Upper lobe of right lung (tissue), 1 donor: ENCODE measurements at regions not wholly inside any gene's neighbourhood (a gene's known extent, or its start where the extent isn't known, plus 50 kb on each side); places are given as distances from the start of the nearest gene placed in this dataset.

Experiments
- ATAC-seq: fragments of 200-7000 bp; cut with Tn5 transposase; one replicate; pipeline ENCODE4 v1.9.1; 2020; ENCODE audit warnings: mild to moderate bottlenecking, moderate library complexity
- DNase-seq: peaks from one replicate; pipeline ENCODE4 v3.0.0-alpha.2; 2020
- H3K27ac ChIP-seq: fragments of 200-600 bp; one replicate; pipeline ENCODE4 v1.8.0; 2022
- H3K27me3 ChIP-seq: fragments of 200-600 bp; one replicate; pipeline ENCODE4 v1.8.0; 2022; ENCODE audit warnings: mild to moderate bottlenecking
- H3K36me3 ChIP-seq: fragments of 200-600 bp; one replicate; pipeline ENCODE4 v1.8.0; 2022
- H3K4me1 ChIP-seq: fragments of 200-600 bp; one replicate; pipeline ENCODE4 v1.8.0; 2022
- H3K4me3 ChIP-seq: fragments of 200-600 bp; one replicate; pipeline ENCODE4 v1.8.0; 2022; ENCODE audit warnings: mild to moderate bottlenecking
- H3K9me3 ChIP-seq: fragments of 200-600 bp; one replicate; pipeline ENCODE4 v1.8.0; 2022
- CTCF ChIP-seq: fragments of 200-600 bp; IDR thresholded peaks from one replicate; pipeline ENCODE4 v1.8.0; 2022; ENCODE audit warnings: antibody characterized with exemption
- intact Hi-C: fragments of 100-400 bp; cut with DNase I; formaldehyde crosslinking; loops from one replicate; pipeline ENCODE4 v1.11.0; 2022
- donor health status: DM: no; HTN: yes; CAD: no; lungs with severe emphysema.

- no peaks in the 10 kb centered on the region for H3K36me3 ChIP-seq
- DNase-seq = no peak
- no peak for ATAC-seq
- no peaks in the 10 kb centered on the region for H3K27me3 ChIP-seq
- no peaks in the 10 kb centered on the region for H3K4me1 ChIP-seq
- H3K4me3 ChIP-seq = no peak overlapping the region
- H3K9me3 ChIP-seq = no peaks in the 10 kb centered on the region
- intact Hi-C loops = no loop called here
- TF ChIP-seq CTCF = no peak
- H3K27ac ChIP-seq = no peak overlapping the region
Observed at GRCh38 chr6:14944593-14944992, 301.3 kb upstream of the JARID2 start.

- ATAC-seq (no peak), DNase-seq (no peak)
- Histone ChIP-seq H3K27me3 (no peaks in the 10 kb centered on the region), H3K9me3 (no peaks in the 10 kb centered on the region), H3K36me3 (no peaks in the 10 kb centered on the region), H3K27ac (no peak overlapping the region), H3K4me3 (no peak overlapping the region), H3K4me1 (no peaks in the 10 kb centered on the region)
- no peak for TF ChIP-seq CTCF
- intact Hi-C loops = no loop called here
Observed at GRCh38 chr6:14945461-14946185, 300.2 kb upstream of the JARID2 start.

- Histone ChIP-seq H3K27me3 (no peaks in the 10 kb centered on the region), H3K4me3 (no peak overlapping the region), H3K9me3 (no peaks in the 10 kb centered on the region), H3K4me1 (no peaks in the 10 kb centered on the region), H3K36me3 (no peaks in the 10 kb centered on the region), H3K27ac (no peak overlapping the region)
- ATAC-seq (no peak), DNase-seq (no peak)
- intact Hi-C loops = no loop called here
- TF ChIP-seq CTCF = no peak
Observed at GRCh38 chr6:14946753-14947152, 299.1 kb upstream of the JARID2 start.

- DNase-seq (no peak), ATAC-seq (no peak)
- Histone ChIP-seq H3K4me1 (no peaks in the 10 kb centered on the region), H3K4me3 (no peak overlapping the region), H3K36me3 (no peaks in the 10 kb centered on the region), H3K27ac (no peak overlapping the region), H3K27me3 (no peaks in the 10 kb centered on the region), H3K9me3 (no peaks in the 10 kb centered on the region)
- intact Hi-C loops = no loop called here
- no peak for TF ChIP-seq CTCF
Observed at GRCh38 chr6:14948586-14949245, 297.2 kb upstream of the JARID2 start.

GRCh38 chr6:14950103-14950969 lies 295.5 kb upstream of the JARID2 start:
- intact Hi-C loops = no loop called here
- ATAC-seq (no peak), DNase-seq (no peak)
- Histone ChIP-seq H3K27me3 (no peaks in the 10 kb centered on the region), H3K4me1 (no peaks in the 10 kb centered on the region), H3K36me3 (no peaks in the 10 kb centered on the region), H3K4me3 (no peak overlapping the region), H3K9me3 (no peaks in the 10 kb centered on the region), H3K27ac (no peak overlapping the region)
- no peak for TF ChIP-seq CTCF
